OCI-LY7 (cell line): ENCODE measurements at regions not wholly inside any gene's neighbourhood (a gene's known extent, or its start where the extent isn't known, plus 50 kb on each side); places are given as distances from the start of the nearest gene placed in this dataset.

Experiments used
- BruUV-seq: library from RNA; stranded (reverse); fragments of 400-500 nt; replicated peaks from 2 replicates; lab custom pipeline; 2021; lab: Mats Ljungman, UMichigan
- CTCF ChIA-PET: fragments of 300-600 bp; sonication (Branson Sonifier 250); formaldehyde crosslinking; loops from one replicate; lab custom pipeline; 2022; ENCODE audit warnings: antibody characterized with exemption; ENCODE audit not compliant: unreplicated experiment; lab: Charles Lee
- POLR2A ChIA-PET: fragments of 300-600 bp; sonication (Branson Sonifier 250); formaldehyde crosslinking; loops from one replicate; lab custom pipeline; 2022; ENCODE audit warnings: antibody characterized with exemption; lab: Charles Lee
- DNase-seq: peaks from one replicate; pipeline ENCODE4 v3.0.0-alpha.2; 2015; ENCODE audit warnings: low spot score
- H2AFZ ChIP-seq: fragments of 200-600 bp; sonication (generic), shearing (Covaris generic); 2 replicates; pipeline ENCODE4 v1.6.1; 2014; ENCODE audit warnings: mild to moderate bottlenecking, antibody characterized with exemption, low read length, moderate library complexity
- H3K27ac ChIP-seq: fragments of 200-600 bp; sonication (generic); 2 replicates; pipeline ENCODE4 v1.5.1; 2014; ENCODE audit warnings: mixed run types, low read depth, mild to moderate bottlenecking, moderate library complexity, low read length, inconsistent platforms; ENCODE audit not compliant: poor library complexity, severe bottlenecking
- H3K36me3 ChIP-seq: fragments of 200-600 bp; sonication (generic); 2 replicates; pipeline ENCODE4 v1.6.1; 2014; ENCODE audit warnings: mild to moderate bottlenecking, antibody characterized with exemption, low read length, moderate library complexity, mixed read lengths; ENCODE audit not compliant: insufficient read depth
- H3K4me1 ChIP-seq: fragments of 200-600 bp; sonication (generic); 2 replicates; pipeline ENCODE4 v1.5.1; 2014; ENCODE audit warnings: mild to moderate bottlenecking, low read length; ENCODE audit not compliant: insufficient read depth, poor library complexity, severe bottlenecking
- H3K4me2 ChIP-seq: fragments of 200-600 bp; sonication (generic); 2 replicates; pipeline ENCODE4 v1.6.1; 2014; ENCODE audit warnings: mild to moderate bottlenecking, low read length
- H3K4me3 ChIP-seq: fragments of 200-600 bp; sonication (generic); 2 replicates; pipeline ENCODE4 v1.5.1; 2014; ENCODE audit warnings: mild to moderate bottlenecking, low read depth, low read length; ENCODE audit not compliant: poor library complexity, severe bottlenecking
- H3K79me2 ChIP-seq: fragments of 200-600 bp; sonication (generic); 2 replicates; pipeline ENCODE4 v1.6.1; 2016; ENCODE audit warnings: low read depth, mild to moderate bottlenecking, low read length, moderate library complexity, mixed read lengths; ENCODE audit not compliant: insufficient read depth
- H3K9me2 ChIP-seq: fragments of 200-600 bp; sonication (generic); 2 replicates; pipeline ENCODE4 v1.6.1; 2016; ENCODE audit warnings: mild to moderate bottlenecking, low read length, mixed read lengths; ENCODE audit not compliant: insufficient read depth
- H3K9me3 ChIP-seq: fragments of 200-600 bp; sonication (generic); 2 replicates; pipeline ENCODE4 v1.6.1; 2014; ENCODE audit warnings: mild to moderate bottlenecking, mixed run types, low read length, mixed read lengths
- H4K20me1 ChIP-seq: fragments of 200-600 bp; sonication (generic); 2 replicates; pipeline ENCODE4 v1.6.1; 2014; ENCODE audit warnings: mild to moderate bottlenecking, antibody characterized with exemption, low read length, moderate library complexity, mixed read lengths; ENCODE audit not compliant: insufficient read depth
- CTCF ChIP-seq: fragments of 200-600 bp; sonication (generic); conservative IDR thresholded peaks from 2 replicates; pipeline ENCODE4 v1.5.1; 2014; ENCODE audit warnings: mild to moderate bottlenecking, antibody characterized with exemption, low read length, moderate library complexity, mixed read lengths
- EZH2phosphoT487 ChIP-seq: fragments of 200-600 bp; sonication (generic); IDR thresholded peaks from 2 replicates; pipeline ENCODE4 v1.6.1; 2018; ENCODE audit warnings: low read depth, borderline replicate concordance, mild to moderate bottlenecking, mixed run types, antibody characterized with exemption, low read length, moderate library complexity, mixed read lengths
- intact Hi-C: fragments of 100-400 bp; cut with micrococcal nuclease; formaldehyde crosslinking; loops from one replicate; pipeline ENCODE4 v1.10.0; 2022; ENCODE audit not compliant: unreplicated experiment

GRCh38 chr2:226524381-226524843 lies 275.2 kb downstream of the IRS1 start:
- POLR2A ChIA-PET, result interaction anchor here (0.6 to 0.7 kb wide), 2 partner anchors 9 to 658 kb away, joined by 3 read pairs; no protein-coding TSS in a partner anchor
- no peak overlapping the region for H2AFZ ChIP-seq
- no TSS peak for BruUV-seq
- no peak for DNase-seq
- H3K4me2 ChIP-seq, result no peak overlapping the region
- CTCF ChIA-PET, result no interaction called here
- no peaks in the 10 kb centered on the region for H4K20me1 ChIP-seq
- no peaks in the 10 kb centered on the region for H3K9me2 ChIP-seq
- no peak overlapping the region for H3K27ac ChIP-seq
- H3K79me2 ChIP-seq, result no peaks in the 10 kb centered on the region
- H3K4me3 ChIP-seq, result no peak overlapping the region
- intact Hi-C loops, result no loop called here
- no peaks in the 10 kb centered on the region for H3K36me3 ChIP-seq
- no peaks in the 10 kb centered on the region for H3K9me3 ChIP-seq
- TF ChIP-seq EZH2phosphoT487 (no peak), CTCF (no peak)
- no peaks in the 10 kb centered on the region for H3K4me1 ChIP-seq

- CTCF ChIA-PET, result no interaction called here
- H3K4me3 ChIP-seq, result no peak overlapping the region
- no peaks in the 10 kb centered on the region for H3K4me1 ChIP-seq
- no peaks in the 10 kb centered on the region for H4K20me1 ChIP-seq
- no peaks in the 10 kb centered on the region for H3K79me2 ChIP-seq
- no peak overlapping the region for H3K4me2 ChIP-seq
- POLR2A ChIA-PET, result no interaction called here
- no TSS peak for BruUV-seq
- H3K9me3 ChIP-seq, result no peaks in the 10 kb centered on the region
- no peak overlapping the region for H3K27ac ChIP-seq
- no peaks in the 10 kb centered on the region for H3K36me3 ChIP-seq
- TF ChIP-seq CTCF (no peak), EZH2phosphoT487 (no peak)
- no peak overlapping the region for H2AFZ ChIP-seq
- intact Hi-C loops, result no loop called here
- no peaks in the 10 kb centered on the region for H3K9me2 ChIP-seq
- no peak for DNase-seq
These were observed 278.9 kb downstream of the IRS1 start for GRCh38 chr2:226520723-226521122.

GRCh38 chr2:226515344-226516055 lies 284.1 kb downstream of the IRS1 start:
- ChIA-PET POLR2A (interaction anchor here (0.6 kb wide), 2 partner anchors 100 to 631 kb away, joined by 3 to 4 read pairs; no protein-coding TSS in a partner anchor), CTCF (no interaction called here)
- BruUV-seq, result no TSS peak
- TF ChIP-seq CTCF (no peak), EZH2phosphoT487 (no peak)
- H3K36me3 ChIP-seq, result no peaks in the 10 kb centered on the region
- H3K4me1 ChIP-seq, result no peaks in the 10 kb centered on the region
- DNase-seq, result no peak
- no peak overlapping the region for H3K27ac ChIP-seq
- no peak overlapping the region for H2AFZ ChIP-seq
- intact Hi-C loops, result no loop called here
- H3K9me3 ChIP-seq, result no peaks in the 10 kb centered on the region
- H3K9me2 ChIP-seq, result no peaks in the 10 kb centered on the region
- no peak overlapping the region for H3K4me2 ChIP-seq
- no peaks in the 10 kb centered on the region for H4K20me1 ChIP-seq
- H3K79me2 ChIP-seq, result no peaks in the 10 kb centered on the region
- no peak overlapping the region for H3K4me3 ChIP-seq
